Lower lobe of right lung (tissue), 2 donors: ENCODE measurements at regions not wholly inside any gene's neighbourhood (a gene's known extent, or its start where the extent isn't known, plus 50 kb on each side); places are given as distances from the start of the nearest gene placed in this dataset.

Experiments
- ATAC-seq, 2 donors: fragments of 200-7000 bp; cut with Tn5 transposase; one replicate each; pipeline ENCODE4 v1.9.1; 2020 to 2022; ENCODE audit warnings: mild to moderate bottlenecking in 2 of 2, moderate library complexity in 2 of 2
- DNase-seq: peaks from one replicate; pipeline ENCODE4 v3.0.0-alpha.2; 2020
- H3K27ac ChIP-seq: fragments of 200-600 bp; one replicate; pipeline ENCODE4 v1.8.0; 2022
- H3K27me3 ChIP-seq: fragments of 200-600 bp; one replicate; pipeline ENCODE4 v1.8.0; 2022; ENCODE audit warnings: low read depth
- H3K36me3 ChIP-seq: fragments of 200-600 bp; one replicate; pipeline ENCODE4 v1.8.0; 2022; ENCODE audit warnings: mild to moderate bottlenecking
- H3K4me1 ChIP-seq: fragments of 200-600 bp; one replicate; pipeline ENCODE4 v1.8.0; 2022
- H3K4me3 ChIP-seq: fragments of 200-600 bp; one replicate; pipeline ENCODE4 v1.8.0; 2022; ENCODE audit warnings: mild to moderate bottlenecking
- H3K9me3 ChIP-seq: fragments of 200-600 bp; one replicate; pipeline ENCODE4 v1.8.0; 2022
- CTCF ChIP-seq: fragments of 200-600 bp; IDR thresholded peaks from one replicate; pipeline ENCODE4 v1.8.0; 2022; ENCODE audit warnings: antibody characterized with exemption, mild to moderate bottlenecking
- intact Hi-C: fragments of 100-400 bp; cut with DNase I; formaldehyde crosslinking; loops from one replicate; pipeline ENCODE4 v1.11.0; 2022
- donor health status: DM: no; HTN: yes; CAD: no; lungs with severe emphysema.

GRCh38 chr1:29625084-29625420 lies 388.7 kb downstream of the PTPRU start:
- intact Hi-C loops, result no loop called here
- no peak for TF ChIP-seq CTCF
- DNase-seq (no peak), ATAC-seq (no peak)
- Histone ChIP-seq H3K36me3 (no peaks in the 10 kb centered on the region), H3K27me3 (peaks cover 5% of the 10 kb centered on the region), H3K4me1 (no peaks in the 10 kb centered on the region), H3K27ac (no peak overlapping the region), H3K4me3 (no peak overlapping the region), H3K9me3 (no peaks in the 10 kb centered on the region)

- DNase-seq (no peak), ATAC-seq (no peak)
- intact Hi-C loops, result no loop called here
- no peak for TF ChIP-seq CTCF
- H3K4me1 ChIP-seq, result no peaks in the 10 kb centered on the region
- H3K27me3 ChIP-seq, result peaks cover 5% of the 10 kb centered on the region
- H3K36me3 ChIP-seq, result no peaks in the 10 kb centered on the region
- H3K27ac ChIP-seq, result no peak overlapping the region
- no peak overlapping the region for H3K4me3 ChIP-seq
- no peaks in the 10 kb centered on the region for H3K9me3 ChIP-seq
These were observed 388.2 kb downstream of the PTPRU start for GRCh38 chr1:29624320-29625083.

- intact Hi-C loops, result no loop called here
- no peak for TF ChIP-seq CTCF
- Histone ChIP-seq H3K36me3 (no peaks in the 10 kb centered on the region), H3K4me1 (no peaks in the 10 kb centered on the region), H3K27ac (no peak overlapping the region), H3K4me3 (no peak overlapping the region), H3K9me3 (no peaks in the 10 kb centered on the region), H3K27me3 (peaks cover 5% of the 10 kb centered on the region)
- no peak for ATAC-seq
- no peak for DNase-seq
These were observed 387.2 kb downstream of the PTPRU start for GRCh38 chr1:29623501-29623900.

GRCh38 chr1:29621826-29622435 lies 385.6 kb downstream of the PTPRU start:
- intact Hi-C loops, result no loop called here
- H3K27me3 ChIP-seq, result peaks cover 5% of the 10 kb centered on the region
- DNase-seq (no peak), ATAC-seq (no peak)
- H3K27ac ChIP-seq, result no peak overlapping the region
- H3K9me3 ChIP-seq, result no peaks in the 10 kb centered on the region
- TF ChIP-seq CTCF, result no peak
- H3K36me3 ChIP-seq, result no peaks in the 10 kb centered on the region
- H3K4me1 ChIP-seq, result no peaks in the 10 kb centered on the region
- no peak overlapping the region for H3K4me3 ChIP-seq

GRCh38 chr1:29620631-29621030 lies 384.3 kb downstream of the PTPRU start:
- H3K27me3 ChIP-seq, result no peaks in the 10 kb centered on the region
- no peak overlapping the region for H3K27ac ChIP-seq
- no peak overlapping the region for H3K4me3 ChIP-seq
- DNase-seq (no peak), ATAC-seq (no peak)
- no peak for TF ChIP-seq CTCF
- H3K36me3 ChIP-seq, result no peaks in the 10 kb centered on the region
- intact Hi-C loops, result no loop called here
- no peaks in the 10 kb centered on the region for H3K9me3 ChIP-seq
- H3K4me1 ChIP-seq, result no peaks in the 10 kb centered on the region
